ENCODE measurements at regions not wholly inside any gene's neighbourhood (a gene's known extent, or its start where the extent isn't known, plus 50 kb on each side); places are given as distances from the start of the nearest gene placed in this dataset.
"Not testable (repeated sequence)": the region's sequence is repeated elsewhere in the genome, so short reads cannot be mapped to it uniquely, and the experiment has no call there.

- DNase-seq (ENCODE audit: low spot score), result no peak
Observed at GRCh38 chr18:78856569-78857313, 122.9 kb upstream of the SALL3 start.

- no peak for DNase-seq (ENCODE audit: low spot score)
Observed at GRCh38 chr18:78857314-78858150, 122.1 kb upstream of the SALL3 start.

- DNase-seq (ENCODE audit: low spot score), result no peak
Observed at GRCh38 chr18:78859686-78860085, 119.9 kb upstream of the SALL3 start.

GRCh38 chr18:78860117-78860516, 119.5 kb upstream of the SALL3 start:
- DNase-seq (ENCODE audit: low spot score), result no peak

GRCh38 chr18:78861116-78861515, 118.5 kb upstream of the SALL3 start:
- DNase-seq (ENCODE audit: low spot score), result no peak

- DNase-seq (ENCODE audit: low spot score), result no peak
Observed at GRCh38 chr18:78861706-78862105, 117.9 kb upstream of the SALL3 start.

- DNase-seq (ENCODE audit: low spot score), result no peak
Observed at GRCh38 chr18:78862395-78862794, 117.2 kb upstream of the SALL3 start.

GRCh38 chr18:78865056-78865598, 114.5 kb upstream of the SALL3 start:
- no peak for DNase-seq (ENCODE audit: low spot score)

- DNase-seq (ENCODE audit: low spot score), result no peak
Observed at GRCh38 chr18:78865771-78866310, 113.8 kb upstream of the SALL3 start.

- no peak for DNase-seq (ENCODE audit: low spot score)
Observed at GRCh38 chr18:78867131-78867530, 112.5 kb upstream of the SALL3 start.

- DNase-seq (ENCODE audit: low spot score), result no peak
Observed at GRCh38 chr18:78868330-78869316, 111.0 kb upstream of the SALL3 start.

GRCh38 chr18:78871618-78872017, 108.0 kb upstream of the SALL3 start:
- DNase-seq (ENCODE audit: low spot score), result no peak

GRCh38 chr18:78873926-78874500, 105.6 kb upstream of the SALL3 start:
- DNase-seq (ENCODE audit: low spot score), result no peak

GRCh38 chr18:78875016-78875777, 104.4 kb upstream of the SALL3 start:
- DNase-seq (ENCODE audit: low spot score), result no peak

GRCh38 chr18:78875778-78876650, 103.6 kb upstream of the SALL3 start:
- no peak for DNase-seq (ENCODE audit: low spot score)

- DNase-seq (ENCODE audit: low spot score), result no peak
Observed at GRCh38 chr18:78876868-78877267, 102.8 kb upstream of the SALL3 start.

- DNase-seq (ENCODE audit: low spot score), result no peak
Observed at GRCh38 chr18:78878335-78878734, 101.3 kb upstream of the SALL3 start.

GRCh38 chr18:78879072-78879883, 100.3 kb upstream of the SALL3 start:
- DNase-seq (ENCODE audit: low spot score), result not testable (repeated sequence)

GRCh38 chr18:78882585-78882984, 97.0 kb upstream of the SALL3 start:
- DNase-seq (ENCODE audit: low spot score), result no peak
